HUDEP-2 (cell line): ENCODE measurements at regions not wholly inside any gene's neighbourhood (a gene's known extent, or its start where the extent isn't known, plus 50 kb on each side); places are given as distances from the start of the nearest gene placed in this dataset.
"Not testable (repeated sequence)": the region's sequence is repeated elsewhere in the genome, so short reads cannot be mapped to it uniquely, and the experiment has no call there.

Experiments used
- DNase-seq, 76 experiments: peaks; one replicate each; lab custom pipeline; 2025; ENCODE audit not compliant: unreplicated experiment in 76 of 76; lab: John Stamatoyannopoulos, UW

- not testable (repeated sequence) for DNase-seq
These were observed 157.7 kb downstream of the GIPC2 start for GRCh38 chr1:78203410-78203982.

GRCh38 chr1:78210175-78210574, 164.4 kb downstream of the GIPC2 start:
- no peak for DNase-seq

GRCh38 chr1:78211483-78212092, 165.8 kb downstream of the GIPC2 start:
- DNase-seq = no peak

DNA sequence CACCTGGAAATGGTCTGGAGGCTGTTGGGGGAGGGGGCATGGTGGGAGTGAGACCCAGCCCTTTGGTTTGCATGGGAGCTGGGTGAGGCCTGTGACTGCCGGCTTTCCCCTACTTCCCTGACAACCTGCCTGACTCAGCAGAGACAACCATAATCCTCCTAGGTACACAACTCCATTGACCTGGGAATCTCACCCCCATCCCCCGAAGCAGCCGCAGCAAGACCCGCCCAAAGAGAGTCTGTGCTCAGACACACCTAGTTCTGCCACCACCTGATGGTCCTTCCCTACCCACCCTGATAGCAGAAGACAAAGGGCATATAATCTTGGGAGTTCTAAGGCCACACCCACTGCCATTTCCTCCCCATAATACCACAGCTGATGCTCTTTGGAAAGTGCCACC, 168.6 kb downstream of the GIPC2 start:
- no peak for DNase-seq

DNA sequence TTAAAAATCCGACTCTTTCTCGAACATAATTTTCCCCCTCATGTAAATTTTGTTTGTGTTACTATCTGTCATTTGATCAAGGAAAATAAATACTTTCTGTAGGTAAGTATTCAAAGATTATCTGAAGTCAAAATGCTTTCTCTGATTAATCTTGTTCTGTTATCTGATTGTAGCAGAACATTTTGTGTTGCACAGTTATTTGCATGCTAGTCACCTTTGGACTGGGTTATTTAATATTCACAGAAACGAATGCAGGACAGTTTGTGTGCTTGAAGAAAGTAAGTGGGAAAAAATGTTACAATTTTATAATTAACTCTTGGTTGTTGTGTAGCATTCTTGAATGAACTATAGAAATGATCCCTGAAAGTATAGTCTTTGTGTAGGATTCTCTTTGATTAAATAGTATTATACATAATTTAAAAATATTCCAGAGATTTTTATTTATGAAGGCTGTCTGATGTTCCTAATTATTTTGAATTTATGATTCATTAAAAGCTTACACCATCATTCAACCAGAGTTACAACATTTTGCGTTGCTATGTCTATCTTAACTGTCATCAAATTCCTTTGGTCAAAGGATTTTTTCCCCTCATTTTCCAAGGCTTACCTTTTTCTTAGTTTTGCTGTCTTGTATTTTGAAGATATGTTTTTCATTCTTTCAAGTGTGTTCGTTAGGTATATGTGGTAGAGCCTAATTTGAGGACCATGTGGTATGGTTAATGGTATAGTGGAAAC, 176.6 kb downstream of the GIPC2 start:
- no peak for DNase-seq

- no peak for DNase-seq
These were observed 177.2 kb downstream of the GIPC2 start for GRCh38 chr1:78222960-78223358.

DNA sequence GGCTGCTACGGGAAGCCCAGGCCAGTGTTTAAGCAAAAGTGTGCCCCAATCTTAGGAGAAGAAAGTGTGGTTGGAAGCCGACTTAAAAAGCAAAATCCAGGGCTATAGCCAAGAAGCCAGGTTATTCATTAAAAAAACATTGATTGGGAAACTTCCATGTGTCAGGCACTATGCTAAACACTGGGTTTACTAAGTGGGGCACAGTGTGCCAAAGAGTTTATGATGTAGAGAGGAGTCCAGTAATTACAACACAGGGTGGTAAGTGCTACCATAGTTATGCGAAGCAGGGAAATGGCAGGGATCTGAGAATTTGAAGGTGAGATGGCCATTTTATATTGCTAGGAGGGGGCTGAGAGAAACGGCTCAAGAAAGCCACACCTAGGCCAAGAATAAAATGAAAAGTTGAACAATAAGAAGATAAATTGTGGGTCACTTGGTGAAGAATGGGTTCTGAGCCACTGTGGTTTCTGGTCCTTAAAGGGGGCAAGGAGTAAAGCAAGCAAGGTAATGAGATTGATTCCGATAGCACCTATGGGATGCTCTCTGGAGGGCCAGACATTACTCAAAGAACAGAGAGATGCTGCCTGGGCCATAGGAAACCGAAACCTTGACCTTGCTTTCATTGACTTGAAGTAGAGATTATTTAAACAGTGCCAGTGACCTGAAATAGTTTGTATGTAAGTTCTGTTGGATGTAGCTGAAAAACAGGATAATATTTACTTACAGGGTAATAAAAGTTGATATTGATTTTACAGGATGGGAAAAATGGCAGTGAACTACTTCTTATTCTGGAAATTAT, 177.8 kb downstream of the GIPC2 start:
- DNase-seq = no peak

- no peak for DNase-seq
These were observed 178.6 kb downstream of the GIPC2 start for GRCh38 chr1:78224246-78224785.

DNA sequence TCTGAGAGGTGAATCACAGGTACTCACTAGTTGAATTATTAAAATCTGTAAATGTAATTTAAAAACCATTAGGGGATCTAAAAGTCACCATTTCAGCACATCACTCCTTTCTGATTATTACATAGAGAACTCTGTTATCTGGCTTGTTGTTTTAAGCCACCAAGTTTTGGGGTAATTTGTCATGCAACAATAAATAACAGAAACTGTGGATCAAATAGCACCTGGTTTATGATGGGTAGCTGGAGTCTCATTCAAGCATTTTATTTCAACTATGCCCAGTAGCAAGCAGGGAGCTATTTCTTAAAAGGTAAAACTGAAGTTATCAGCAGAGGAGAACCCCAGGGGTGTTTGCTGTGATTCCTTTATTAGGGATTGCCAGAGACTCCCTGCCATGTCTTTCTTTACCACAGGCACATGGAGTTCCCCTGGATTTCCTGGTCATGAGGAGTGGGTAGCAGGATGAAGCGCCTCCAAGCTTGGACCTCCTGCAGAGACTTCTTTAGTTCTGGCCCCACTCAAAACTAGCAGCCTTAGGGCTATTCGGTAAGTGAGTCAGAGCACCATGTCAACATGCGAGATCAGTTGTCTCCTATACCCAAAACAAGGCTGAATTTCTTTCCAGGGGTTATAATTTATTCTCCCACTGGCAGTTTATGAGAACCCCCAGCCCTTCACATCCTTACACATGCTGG, 179.2 kb downstream of the GIPC2 start:
- DNase-seq = no peak

DNA sequence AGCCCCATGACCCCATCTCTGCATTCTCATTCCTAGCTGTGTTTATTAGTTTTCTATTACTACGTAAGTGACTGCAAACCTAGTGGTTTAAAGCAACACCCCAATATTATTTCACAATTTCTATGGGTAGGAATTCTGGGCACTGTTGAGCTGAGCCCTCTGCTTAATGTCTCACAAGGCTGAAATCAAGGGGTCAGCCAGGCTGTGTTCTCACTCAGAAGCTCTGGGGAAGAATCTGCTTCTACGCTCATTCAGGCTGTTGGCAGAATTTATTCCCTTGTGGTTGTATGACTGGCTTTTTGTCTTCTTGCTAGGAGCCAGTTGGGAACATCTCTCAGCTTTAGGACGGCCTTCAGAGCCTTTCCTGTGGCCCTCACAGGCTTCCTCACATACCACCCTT, 181.0 kb downstream of the GIPC2 start:
- DNase-seq = no peak

DNA sequence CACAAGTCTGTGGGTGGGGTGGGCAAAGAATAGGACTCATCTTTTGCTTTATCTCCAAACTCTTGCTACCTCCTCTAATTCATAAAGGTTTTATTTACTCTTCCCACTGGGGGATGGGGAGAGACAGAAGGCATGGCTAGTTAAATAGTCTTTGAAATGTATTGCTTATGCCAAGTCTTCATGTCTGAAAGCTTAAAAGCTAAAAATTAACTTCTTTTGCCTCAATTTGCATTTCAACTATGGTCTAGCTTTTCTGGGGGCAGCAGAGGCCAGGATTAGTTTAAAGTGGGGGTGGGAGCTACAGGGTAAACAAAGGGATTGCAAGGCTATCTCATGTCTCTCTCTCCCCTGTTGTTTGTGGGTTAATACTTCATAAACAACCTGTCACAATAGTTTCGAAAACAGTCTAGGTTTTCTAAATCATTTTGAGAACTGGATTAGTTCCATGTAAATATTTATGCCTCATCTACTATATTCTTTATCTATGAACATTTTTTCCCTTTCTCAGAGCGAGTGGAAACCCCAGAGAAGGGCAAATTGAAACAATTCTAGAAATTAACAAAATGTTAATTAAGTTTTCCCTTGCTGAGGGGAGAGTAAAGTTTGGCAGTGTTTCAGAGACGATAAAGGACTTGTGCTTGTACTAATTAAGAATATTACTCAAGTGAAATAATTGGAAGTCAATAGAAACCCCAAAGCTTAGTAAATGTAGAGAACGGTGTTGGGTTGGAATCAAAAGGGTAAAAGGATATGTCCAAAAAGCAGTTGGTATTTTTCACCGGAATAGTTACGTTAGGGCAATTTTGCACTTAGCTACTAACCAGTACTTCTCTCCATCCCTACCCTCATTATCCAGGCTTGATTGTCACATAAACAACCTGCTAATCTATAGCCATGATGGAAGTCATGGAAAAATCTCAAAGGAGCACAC, 182.2 kb downstream of the GIPC2 start:
- DNase-seq = no peak

DNA sequence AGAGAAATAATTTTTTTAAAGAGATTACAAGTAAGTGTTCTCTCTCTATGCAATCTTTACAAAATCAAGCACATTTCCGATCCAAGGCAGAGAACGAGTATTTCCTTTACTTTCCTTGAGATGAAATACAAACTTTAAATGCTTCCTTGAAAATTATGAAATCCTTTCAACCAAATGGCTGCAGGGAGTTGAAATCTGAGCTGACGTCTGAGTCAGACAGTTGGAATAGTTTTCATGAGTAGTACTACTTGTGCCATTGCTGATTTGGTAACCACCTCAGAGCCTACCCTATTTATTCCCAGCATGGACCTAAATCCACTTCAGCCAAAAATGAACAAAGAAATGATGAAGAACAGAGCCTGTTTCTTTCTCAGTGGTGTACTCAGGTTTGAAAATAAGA, 183.6 kb downstream of the GIPC2 start:
- no peak for DNase-seq

- no peak for DNase-seq
These were observed 185.7 kb downstream of the GIPC2 start for GRCh38 chr1:78231477-78231876.

- no peak for DNase-seq
These were observed 186.1 kb downstream of the GIPC2 start for GRCh38 chr1:78231894-78232293.

DNA sequence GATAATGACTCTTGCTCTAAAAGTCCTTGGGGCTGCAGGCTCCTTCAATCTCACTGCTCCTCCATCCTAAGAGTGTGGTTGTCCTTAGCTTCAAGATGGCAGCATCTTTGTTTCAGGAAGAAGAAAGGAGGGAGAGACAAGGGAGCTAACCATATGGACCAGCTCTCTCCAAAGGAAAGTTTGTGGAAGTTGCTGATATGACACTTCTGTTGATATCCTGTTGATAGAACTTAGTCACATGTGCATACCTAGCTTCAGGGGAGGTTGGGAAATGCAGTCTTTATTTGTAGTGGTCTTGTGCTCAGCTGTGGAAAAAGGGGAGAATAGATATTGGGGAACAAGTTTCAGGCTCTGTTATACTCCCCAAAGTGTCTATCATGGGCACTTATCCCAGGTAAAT, 186.9 kb downstream of the GIPC2 start:
- DNase-seq = no peak

GRCh38 chr1:78234496-78234895, 188.7 kb downstream of the GIPC2 start:
- DNase-seq = no peak

- no peak for DNase-seq
These were observed 190.9 kb downstream of the GIPC2 start for GRCh38 chr1:78236716-78237115.

DNA sequence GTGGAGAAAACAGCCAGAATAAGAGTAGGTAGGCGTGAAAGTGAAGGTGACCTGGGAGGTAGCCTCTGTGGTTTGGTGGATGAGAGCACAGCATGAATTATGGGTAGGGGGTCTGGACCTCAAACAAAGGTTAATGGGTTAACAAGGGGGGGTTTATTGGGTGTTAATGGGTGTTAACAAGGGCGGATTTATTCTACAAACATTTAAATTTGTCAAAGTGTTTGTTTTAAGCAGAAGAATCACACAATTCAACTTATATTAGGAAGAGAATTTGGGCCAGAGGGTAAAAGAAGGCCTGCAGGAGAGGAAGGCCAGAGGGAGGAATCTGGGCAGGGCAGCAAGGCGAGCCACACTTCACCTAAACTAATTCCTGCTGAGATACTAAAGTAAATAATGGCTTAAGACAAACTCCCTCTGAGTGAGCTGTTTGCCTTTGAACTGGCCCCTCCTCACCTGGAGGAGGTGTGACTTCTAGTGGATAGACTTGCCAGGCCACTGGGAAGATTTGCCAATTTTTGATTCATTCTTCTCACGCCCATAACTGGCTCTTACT, 191.7 kb downstream of the GIPC2 start:
- no peak for DNase-seq

DNA sequence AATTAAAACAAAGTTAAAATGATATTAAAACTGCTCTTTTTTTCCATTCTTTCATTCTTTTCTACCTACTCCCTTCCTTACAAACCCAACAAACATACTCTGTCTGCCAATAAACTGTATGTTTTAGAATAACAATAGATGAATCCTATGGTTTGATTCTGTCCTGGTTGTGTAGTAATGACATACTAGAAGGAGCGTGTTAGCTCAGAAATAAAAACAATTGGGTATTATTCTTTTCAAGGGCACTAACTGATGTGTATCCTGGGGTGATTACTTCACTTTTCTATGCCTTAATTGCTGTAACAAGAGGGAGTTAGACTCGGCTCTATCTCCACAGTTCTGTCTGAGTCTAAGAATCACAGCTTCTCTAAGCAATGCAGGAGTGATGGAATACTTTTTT, 194.4 kb downstream of the GIPC2 start:
- no peak for DNase-seq
